ENCODE measurements at regions not wholly inside any gene's neighbourhood (a gene's known extent, or its start where the extent isn't known, plus 50 kb on each side); places are given as distances from the start of the nearest gene placed in this dataset.

GRCh38 chr5:152584103-152584502 is 179.0 kb upstream of the NMUR2 start:
- Histone ChIP-seq H3K27ac (ENCODE audit: low read depth in 1 of 2, low read length in 1 of 2) (no peak overlapping the region), H3K4me1 (ENCODE audit: control insufficient read depth in 5 of 5, insufficient read depth in 5 of 5, low read length in 5 of 5) (no peaks in the 10 kb centered on the region), H3K36me3 (ENCODE audit: control insufficient read depth in 4 of 4, insufficient read depth in 4 of 4, low read length in 4 of 4) (no peaks in the 10 kb centered on the region), H3K27me3 (ENCODE audit: control insufficient read depth in 3 of 3, insufficient read depth in 3 of 3, low read length in 2 of 3) (no peaks in the 10 kb centered on the region), H3K9ac (ENCODE audit: insufficient read depth in 1 of 2, low read length in 2 of 2) (no peak overlapping the region), H3K4me3 (no peak overlapping the region), H3K9me3 (ENCODE audit: control insufficient read depth in 4 of 4, insufficient read depth in 3 of 4, low read length in 3 of 4) (peaks cover 0 to 7% (median 0%) of the 10 kb centered on the region in 4 donors)
- no peak for DNase-seq
- 78 to 90% methylated on average over 3 of the region's 3 CpGs for WGBS, 2 donors
- no peak for ATAC-seq (ENCODE audit: insufficient read depth, low FRiP score)
- TF ChIP-seq CTCF (IDR thresholded peaks at IDR 0.05; ENCODE audit: control extremely low read depth, extremely low read depth): no peak

GRCh38 chr5:152592416-152592815 is 187.3 kb upstream of the NMUR2 start:
- Histone ChIP-seq H3K9ac (ENCODE audit: insufficient read depth in 1 of 2, low read length in 2 of 2) (no peak overlapping the region), H3K27me3 (ENCODE audit: control insufficient read depth in 3 of 3, insufficient read depth in 3 of 3, low read length in 2 of 3) (no peaks in the 10 kb centered on the region), H3K9me3 (ENCODE audit: control insufficient read depth in 4 of 4, insufficient read depth in 3 of 4, low read length in 3 of 4) (no peaks in the 10 kb centered on the region), H3K4me1 (ENCODE audit: control insufficient read depth in 5 of 5, insufficient read depth in 5 of 5, low read length in 5 of 5) (no peaks in the 10 kb centered on the region), H3K27ac (ENCODE audit: low read depth in 1 of 2, low read length in 1 of 2) (no peak overlapping the region), H3K36me3 (ENCODE audit: control insufficient read depth in 4 of 4, insufficient read depth in 4 of 4, low read length in 4 of 4) (no peaks in the 10 kb centered on the region), H3K4me3 (no peak overlapping the region)
- TF ChIP-seq CTCF (IDR thresholded peaks at IDR 0.05; ENCODE audit: control extremely low read depth, extremely low read depth): no peak
- DNase-seq (no peak), ATAC-seq (ENCODE audit: insufficient read depth, low FRiP score) (no peak)
- 67 to 74% methylated on average over 2 of the region's 2 CpGs for WGBS, 2 donors

- no peak overlapping the region for H3K4me3 ChIP-seq
- H3K27me3 ChIP-seq (ENCODE audit: control insufficient read depth in 3 of 3, insufficient read depth in 3 of 3, low read length in 2 of 3): no peaks in the 10 kb centered on the region
- no peaks in the 10 kb centered on the region for H3K9me3 ChIP-seq (ENCODE audit: control insufficient read depth in 4 of 4, insufficient read depth in 3 of 4, low read length in 3 of 4)
- no peak overlapping the region for H3K27ac ChIP-seq (ENCODE audit: low read depth in 1 of 2, low read length in 1 of 2)
- TF ChIP-seq CTCF (IDR thresholded peaks at IDR 0.05; ENCODE audit: control extremely low read depth, extremely low read depth): no peak
- DNase-seq (peak in 1 of 3 donors; percentile 16), ATAC-seq (ENCODE audit: insufficient read depth, low FRiP score) (no peak)
- H3K9ac ChIP-seq (ENCODE audit: insufficient read depth in 1 of 2, low read length in 2 of 2): no peak overlapping the region
- 78 to 95% methylated on average over 1 of the region's 1 CpG for WGBS, 2 donors
- H3K36me3 ChIP-seq (ENCODE audit: control insufficient read depth in 4 of 4, insufficient read depth in 4 of 4, low read length in 4 of 4): no peaks in the 10 kb centered on the region
- H3K4me1 ChIP-seq (ENCODE audit: control insufficient read depth in 5 of 5, insufficient read depth in 5 of 5, low read length in 5 of 5): no peaks in the 10 kb centered on the region
These were observed 188.3 kb upstream of the NMUR2 start for GRCh38 chr5:152593388-152593787.

GRCh38 chr5:152595405-152595804 is 190.3 kb upstream of the NMUR2 start:
- Histone ChIP-seq H3K27me3 (ENCODE audit: control insufficient read depth in 3 of 3, insufficient read depth in 3 of 3, low read length in 2 of 3) (no peaks in the 10 kb centered on the region), H3K36me3 (ENCODE audit: control insufficient read depth in 4 of 4, insufficient read depth in 4 of 4, low read length in 4 of 4) (no peaks in the 10 kb centered on the region), H3K9ac (ENCODE audit: insufficient read depth in 1 of 2, low read length in 2 of 2) (no peak overlapping the region), H3K9me3 (ENCODE audit: control insufficient read depth in 4 of 4, insufficient read depth in 3 of 4, low read length in 3 of 4) (no peaks in the 10 kb centered on the region), H3K4me3 (no peak overlapping the region), H3K4me1 (ENCODE audit: control insufficient read depth in 5 of 5, insufficient read depth in 5 of 5, low read length in 5 of 5) (no peaks in the 10 kb centered on the region), H3K27ac (ENCODE audit: low read depth in 1 of 2, low read length in 1 of 2) (no peak overlapping the region)
- DNase-seq: no peak
- TF ChIP-seq CTCF (IDR thresholded peaks at IDR 0.05; ENCODE audit: control extremely low read depth, extremely low read depth): no peak
- ATAC-seq (ENCODE audit: insufficient read depth, low FRiP score): no peak
- WGBS, 2 donors: 92 to 93% methylated on average over 1 of the region's 1 CpG

Data from lung (tissue), 11 donors.